ENCODE measurements at regions not wholly inside any gene's neighbourhood (a gene's known extent, or its start where the extent isn't known, plus 50 kb on each side); places are given as distances from the start of the nearest gene placed in this dataset.

DNA sequence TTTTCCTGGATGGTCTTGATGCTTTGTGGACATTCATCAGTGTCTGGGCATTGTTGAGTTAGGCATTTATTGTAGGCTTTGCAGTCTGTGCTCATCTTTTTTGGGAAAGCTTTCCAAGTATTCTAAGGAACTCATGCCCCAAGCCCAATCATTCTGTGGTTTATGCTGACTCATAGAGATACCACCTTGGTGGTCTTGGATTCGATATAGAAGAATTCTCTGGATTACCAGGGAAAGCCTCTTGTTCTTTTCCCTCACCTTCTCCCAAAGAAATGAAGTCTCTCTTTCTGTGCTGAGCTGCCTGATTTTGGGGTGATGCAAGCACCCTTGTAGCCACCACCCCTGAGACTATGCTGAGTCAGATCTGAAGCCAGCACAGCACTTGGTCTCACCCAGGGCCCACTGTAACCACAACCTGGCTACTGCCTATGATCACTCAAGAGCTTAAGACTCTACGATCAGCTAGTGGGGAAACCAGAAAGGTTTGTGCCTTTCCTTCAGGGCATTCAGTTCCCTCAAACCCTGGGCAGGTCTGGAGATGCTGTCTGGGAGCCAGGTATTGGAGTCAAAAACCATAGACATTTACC lies 422.6 kb downstream of the NUF2 start:
- DNase-seq (ENCODE audit: low spot score) = no peak

- no peak for DNase-seq (ENCODE audit: low spot score)
Measured at GRCh38 chr1:163745204-163745603, 423.4 kb downstream of the NUF2 start.

- DNase-seq (ENCODE audit: low spot score) = no peak
Measured at GRCh38 chr1:163747261-163747660, 425.5 kb downstream of the NUF2 start.

- no peak for DNase-seq (ENCODE audit: low spot score)
Measured at GRCh38 chr1:163747855-163748254, 426.1 kb downstream of the NUF2 start.

DNA sequence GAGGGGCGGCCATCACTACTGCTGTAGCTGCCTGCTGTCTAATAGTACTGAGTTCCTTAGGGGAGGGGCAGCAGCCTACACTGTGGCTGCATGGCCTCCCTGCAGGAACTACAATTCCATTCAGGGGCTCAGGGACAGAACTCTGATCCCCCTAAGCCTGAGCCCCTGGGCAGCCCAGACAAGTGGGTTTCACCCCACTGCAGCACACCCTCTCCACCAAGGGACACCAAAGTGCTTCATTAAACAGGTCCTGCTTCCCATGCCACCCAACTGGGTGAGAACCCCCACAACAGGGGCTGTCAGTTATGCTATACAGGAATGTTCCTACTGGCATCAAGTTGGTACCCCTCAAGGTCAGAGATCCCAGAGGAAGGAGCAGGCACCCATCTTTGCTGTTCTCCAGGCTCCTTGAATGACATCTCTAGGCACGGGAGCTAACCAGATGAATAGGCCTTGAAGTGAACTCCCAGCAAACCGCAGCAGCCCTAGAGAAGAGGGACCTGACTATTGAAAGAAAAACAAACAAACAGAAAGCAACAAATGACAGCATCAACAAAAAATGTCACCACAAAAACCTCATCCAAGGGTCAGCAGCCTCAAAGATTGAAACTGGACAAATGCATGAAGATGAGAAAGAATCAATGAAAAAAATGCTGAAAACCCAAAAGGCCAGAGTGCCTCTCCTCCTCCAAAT lies 437.4 kb downstream of the NUF2 start:
- no peak for DNase-seq (ENCODE audit: low spot score)

DNA sequence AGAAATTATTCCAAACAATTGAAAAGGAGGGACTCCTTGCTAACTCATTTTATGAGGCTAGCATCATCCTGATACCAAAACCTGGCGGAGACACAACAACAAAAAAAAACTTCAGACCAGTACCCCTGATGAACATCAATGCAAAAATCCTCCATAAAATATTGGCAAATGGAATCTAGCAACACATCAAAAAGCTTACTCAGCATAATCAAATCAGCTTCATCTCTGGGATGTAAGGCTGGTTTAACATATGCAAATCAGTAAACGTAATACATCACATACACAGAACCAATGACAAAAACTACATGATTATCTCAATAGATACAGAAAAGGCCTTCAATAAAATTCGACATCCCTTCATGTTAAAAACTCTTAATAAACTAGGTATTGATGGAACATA lies 440.1 kb downstream of the NUF2 start:
- no peak for DNase-seq (ENCODE audit: low spot score)

DNA sequence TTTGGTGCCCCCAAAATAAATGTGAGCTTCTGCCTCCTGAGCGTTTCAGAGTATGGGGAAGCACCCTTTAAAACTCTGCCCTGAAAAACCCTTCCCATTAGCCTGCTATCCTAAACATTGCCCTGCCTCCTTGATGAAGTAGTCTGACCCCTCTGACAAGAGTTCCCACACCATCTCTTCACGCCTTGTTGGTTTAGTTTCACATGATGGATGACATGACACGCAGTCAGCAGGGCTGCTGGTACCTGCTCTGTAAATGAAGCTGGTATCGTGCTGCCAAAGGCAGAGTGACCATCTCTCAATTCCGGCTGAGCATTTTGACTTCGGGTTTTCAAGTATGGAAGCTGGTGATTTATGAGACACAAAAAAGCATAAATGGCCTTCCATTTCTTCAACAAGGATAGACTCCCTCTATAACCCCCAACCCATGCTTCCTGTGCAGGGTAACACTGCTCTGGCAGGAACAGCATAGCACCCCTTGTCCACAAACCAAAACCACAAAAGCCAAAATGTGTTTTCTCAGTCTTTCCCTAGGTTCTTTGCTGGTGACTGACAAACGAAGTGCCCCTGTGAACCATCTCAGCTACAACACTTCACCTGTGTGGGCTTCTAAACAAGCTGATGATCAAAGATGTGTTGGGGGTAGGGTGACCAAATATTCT lies 444.6 kb downstream of the NUF2 start:
- no peak for DNase-seq (ENCODE audit: low spot score)

- no peak for DNase-seq (ENCODE audit: low spot score)
Measured at GRCh38 chr1:163768576-163768975, 446.8 kb downstream of the NUF2 start.

DNA sequence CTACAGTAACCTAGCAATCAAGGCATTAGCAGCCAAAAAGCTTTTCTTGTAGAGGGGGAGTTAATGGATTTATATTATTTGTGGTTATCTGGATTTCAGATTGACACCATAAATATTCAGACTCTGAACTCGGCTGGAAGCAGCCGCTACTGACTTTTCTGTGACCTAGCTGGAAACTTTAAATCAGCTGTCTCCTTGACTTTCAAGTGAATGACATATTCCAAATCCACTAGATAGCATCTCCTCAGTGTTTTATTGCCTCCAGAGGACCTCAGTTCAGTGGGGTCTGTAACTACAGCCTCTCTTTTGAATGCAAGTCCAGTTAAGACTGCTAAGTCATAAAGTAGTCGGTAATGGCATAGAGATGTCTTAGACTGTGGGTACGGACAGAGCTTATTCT lies 448.5 kb downstream of the NUF2 start:
- no peak for DNase-seq (ENCODE audit: low spot score)

DNA sequence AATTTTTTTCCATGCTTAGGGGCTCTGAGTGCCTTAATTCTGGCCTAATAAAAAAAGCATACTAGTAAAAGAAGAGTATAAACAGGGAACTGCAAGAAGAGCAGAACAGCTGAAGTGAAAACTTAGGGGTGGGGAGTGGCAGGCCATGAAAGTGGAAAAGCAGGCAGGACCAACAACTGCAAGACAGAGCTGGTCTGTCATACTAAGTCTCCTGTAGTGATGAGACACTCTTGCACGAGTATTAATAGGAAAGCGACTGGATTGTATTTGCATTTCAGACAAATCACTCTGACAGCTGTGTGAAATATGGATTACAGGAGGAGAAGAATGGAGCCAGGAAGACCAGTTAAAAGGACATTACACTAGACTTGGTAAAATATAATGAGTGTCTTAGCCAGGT lies 449.9 kb downstream of the NUF2 start:
- no peak for DNase-seq (ENCODE audit: low spot score)

DNA sequence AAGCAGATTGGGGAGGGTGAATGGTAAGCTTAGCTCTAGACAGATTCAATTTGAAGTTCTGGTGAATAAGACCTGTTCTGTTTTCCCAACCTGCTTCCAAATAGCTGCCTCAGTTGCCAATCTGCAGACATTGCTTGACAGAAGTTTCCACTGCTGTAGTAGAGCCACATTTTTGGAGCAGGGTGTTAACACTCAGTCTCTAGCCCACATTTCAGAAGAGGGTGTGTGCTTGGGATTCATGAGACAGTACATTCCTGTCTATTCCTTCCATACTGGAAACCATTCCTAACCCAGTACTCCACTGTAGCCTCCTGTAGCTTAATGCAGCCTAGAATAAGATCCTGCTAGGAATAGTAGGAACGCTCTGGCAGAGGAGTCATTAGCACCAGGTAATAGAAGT lies 450.5 kb downstream of the NUF2 start:
- no peak for DNase-seq (ENCODE audit: low spot score)

- no peak for DNase-seq (ENCODE audit: low spot score)
Measured at GRCh38 chr1:163773396-163773795, 451.6 kb downstream of the NUF2 start.

DNA sequence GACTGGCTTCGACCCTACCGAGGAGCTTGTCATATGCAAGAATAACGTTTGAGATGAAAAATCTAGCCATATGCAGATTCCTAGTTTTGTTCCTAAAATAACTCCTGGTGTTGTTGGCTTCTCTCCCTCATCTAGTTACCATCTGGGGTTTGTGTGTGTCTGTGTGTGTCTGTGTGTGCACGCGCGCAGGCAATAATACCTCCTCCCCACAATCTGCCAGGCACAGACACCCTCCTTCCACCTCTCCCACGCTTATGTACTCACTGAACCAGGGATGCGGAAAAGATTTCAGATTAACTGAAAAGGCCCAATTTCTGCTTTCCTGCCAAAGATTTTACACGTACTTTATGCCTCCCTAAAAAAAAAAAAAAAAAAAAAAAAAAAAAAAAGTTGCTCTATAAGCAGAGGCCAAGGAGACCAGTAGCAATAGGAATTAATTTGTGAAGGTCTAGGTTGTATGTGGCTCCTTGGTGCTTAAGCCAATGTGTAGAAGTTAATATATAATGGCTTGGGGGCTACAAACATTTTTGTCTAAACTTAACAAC lies 452.7 kb downstream of the NUF2 start:
- DNase-seq (ENCODE audit: low spot score) = no peak

DNA sequence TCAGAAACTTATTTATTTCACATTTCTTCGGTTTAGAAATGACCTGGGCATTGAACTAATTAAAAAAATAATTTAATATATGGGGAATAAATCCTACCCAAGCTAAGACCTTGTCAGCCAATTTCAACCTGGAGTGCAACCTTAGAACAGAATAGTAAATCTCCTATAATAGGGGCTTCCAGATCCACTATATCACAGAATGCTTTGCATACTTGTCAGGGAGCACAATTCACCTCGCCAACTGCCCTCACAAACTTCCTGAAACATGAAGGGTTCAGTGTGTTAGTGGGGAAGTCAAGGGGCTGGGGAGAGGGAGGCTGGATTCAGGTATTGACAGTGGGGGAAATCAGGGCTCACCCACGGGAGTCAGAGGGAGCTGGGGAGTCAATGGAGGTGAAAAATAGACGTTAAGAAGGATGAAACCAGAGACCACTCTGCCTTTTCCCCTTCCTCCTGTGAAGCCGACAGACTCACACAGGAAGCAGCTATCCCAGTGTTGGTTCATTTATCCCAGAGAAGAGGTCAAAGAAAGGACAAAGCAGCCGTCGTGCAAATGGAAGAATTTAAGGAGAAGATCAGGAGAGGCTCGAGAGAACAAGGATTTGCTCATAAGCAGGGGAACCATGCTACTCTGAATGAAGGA lies 453.3 kb downstream of the NUF2 start:
- DNase-seq (ENCODE audit: low spot score) = no peak

DNA sequence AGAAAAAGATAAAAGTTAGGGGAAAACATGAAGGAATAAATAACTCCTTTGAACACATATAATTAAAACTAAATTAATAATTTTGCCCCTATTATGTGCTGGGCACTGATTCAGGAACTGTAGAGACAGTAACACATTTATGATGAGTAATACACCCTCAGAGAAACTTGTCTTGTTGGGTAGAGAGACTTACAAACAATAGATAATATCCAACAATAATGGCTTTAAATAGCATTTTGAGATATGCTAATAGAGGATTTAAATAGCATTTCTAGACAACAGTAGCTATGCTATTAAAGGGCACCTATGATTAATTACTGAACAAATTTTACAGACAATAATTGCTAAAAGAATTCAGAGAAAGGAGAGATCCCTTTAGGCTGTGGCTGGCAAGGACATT lies 455.5 kb downstream of the NUF2 start:
- no peak for DNase-seq (ENCODE audit: low spot score)

GRCh38 chr1:163781146-163781545 lies 459.4 kb downstream of the NUF2 start:
- no peak for DNase-seq (ENCODE audit: low spot score)

DNA sequence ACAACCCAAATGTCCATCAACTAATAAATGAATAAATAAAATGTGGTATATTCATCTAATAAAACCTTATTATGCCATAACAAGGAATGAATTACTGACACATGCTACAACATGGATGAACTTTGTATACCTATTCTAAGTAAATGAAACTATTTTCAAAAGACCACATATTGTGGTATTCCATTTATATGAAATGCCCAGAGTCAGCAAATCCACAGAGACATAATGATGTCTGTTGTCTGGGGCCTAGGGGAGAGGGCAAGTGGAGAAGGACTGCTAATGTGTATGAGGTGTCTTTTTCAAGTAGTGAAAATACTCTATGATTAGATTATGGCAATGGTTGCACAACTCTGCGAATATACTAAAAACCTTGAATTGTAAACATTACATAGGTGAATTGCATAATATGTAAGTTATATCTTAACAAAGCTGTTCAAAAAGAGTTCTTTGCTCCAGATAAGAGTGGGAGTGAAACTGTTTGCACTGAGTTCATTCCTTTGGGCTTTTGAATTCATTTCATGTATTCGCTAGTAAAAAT lies 464.2 kb downstream of the NUF2 start:
- DNase-seq (ENCODE audit: low spot score) = no peak

- DNase-seq (ENCODE audit: low spot score) = no peak
Measured at GRCh38 chr1:163789911-163790310, 468.2 kb downstream of the NUF2 start.

- no peak for DNase-seq (ENCODE audit: low spot score)
Measured at GRCh38 chr1:163794551-163794950, 472.8 kb downstream of the NUF2 start.

GRCh38 chr1:163796394-163796821 lies 474.7 kb downstream of the NUF2 start:
- no peak for DNase-seq (ENCODE audit: low spot score)

DNA sequence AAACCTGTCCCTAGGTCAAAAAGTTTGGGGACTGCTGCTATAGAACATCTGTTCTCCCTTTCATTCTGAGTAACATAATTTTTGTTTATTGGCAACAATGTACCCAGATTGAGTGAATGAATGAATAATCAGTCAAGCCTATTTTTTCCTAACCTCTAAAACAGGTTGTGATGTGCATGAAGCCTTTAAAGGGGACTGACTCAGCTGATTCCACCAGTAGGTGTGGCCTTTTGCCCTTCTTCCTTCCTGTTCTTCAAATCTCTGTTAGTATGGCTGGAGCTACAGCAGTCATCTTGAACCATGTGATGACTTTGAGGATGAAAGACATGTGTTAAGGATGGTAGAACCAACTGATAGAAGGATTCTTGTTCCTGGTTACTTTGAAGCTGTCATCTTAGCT lies 476.1 kb downstream of the NUF2 start:
- DNase-seq (ENCODE audit: low spot score) = no peak

DNA sequence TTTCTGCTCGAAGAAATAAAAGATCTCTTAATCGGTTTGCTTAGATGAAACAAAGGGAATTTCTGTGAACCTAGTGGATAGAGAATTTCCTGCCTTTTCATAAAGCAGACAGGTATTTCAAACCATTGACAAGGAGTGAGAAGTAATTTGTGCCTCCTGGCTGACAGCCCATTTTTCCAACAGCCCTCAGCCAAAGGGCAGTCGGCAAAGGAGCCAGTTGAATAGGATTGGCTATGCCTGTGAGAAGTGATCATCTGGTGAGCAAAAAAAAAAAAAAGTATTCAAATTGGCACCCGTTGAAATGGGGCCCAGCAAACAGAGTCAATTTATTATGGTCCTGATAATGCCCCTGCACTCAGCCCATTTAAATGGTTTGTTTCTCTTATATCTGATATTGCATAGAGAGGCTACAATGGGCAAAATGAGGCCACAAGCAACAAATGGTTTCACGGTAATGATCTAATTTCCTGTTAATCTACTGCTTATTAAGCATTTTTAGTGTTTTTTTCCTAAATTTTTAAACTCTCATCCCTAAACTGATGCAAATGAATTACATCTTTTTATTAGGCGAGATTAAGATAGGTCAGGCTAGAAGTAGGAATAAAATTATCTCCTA lies 477.5 kb downstream of the NUF2 start:
- DNase-seq (ENCODE audit: low spot score) = no peak

Data from SK-N-DZ (cell line).